GM18867 (cell line): ENCODE measurements at regions not wholly inside any gene's neighbourhood (a gene's known extent, or its start where the extent isn't known, plus 50 kb on each side); places are given as distances from the start of the nearest gene placed in this dataset.

Experiments
- ATAC-seq: cut with Tn5 transposase; IDR thresholded peaks from one replicate; pipeline ENCODE4 v1.9.1; 2021; ENCODE audit warnings: mild to moderate bottlenecking, moderate library complexity; ENCODE audit not compliant: unreplicated experiment

GRCh38 chr3:107970993-107971580, 119.7 kb downstream of the CD47 start:
- ATAC-seq, result no peak

- no peak for ATAC-seq
These were observed 120.6 kb downstream of the CD47 start for GRCh38 chr3:107969994-107970819.

- no peak for ATAC-seq
These were observed 121.3 kb downstream of the CD47 start for GRCh38 chr3:107969525-107969924.

- no peak for ATAC-seq
These were observed 124.6 kb downstream of the CD47 start for GRCh38 chr3:107966276-107966675.

GRCh38 chr3:107965136-107965655, 125.6 kb downstream of the CD47 start:
- no peak for ATAC-seq

GRCh38 chr3:107963581-107963980, 127.2 kb downstream of the CD47 start:
- no peak for ATAC-seq

- ATAC-seq, result no peak
These were observed 127.9 kb downstream of the CD47 start for GRCh38 chr3:107962946-107963345.

- no peak for ATAC-seq
These were observed 128.8 kb downstream of the CD47 start for GRCh38 chr3:107962037-107962436.

- ATAC-seq, result no peak
These were observed 131.2 kb downstream of the CD47 start for GRCh38 chr3:107959550-107960154.

- ATAC-seq, result no peak
These were observed 132.7 kb downstream of the CD47 start for GRCh38 chr3:107958146-107958545.

- no peak for ATAC-seq
These were observed 133.6 kb downstream of the CD47 start for GRCh38 chr3:107956991-107957900.

GRCh38 chr3:107954845-107955244, 136.0 kb downstream of the CD47 start:
- ATAC-seq, result no peak

- ATAC-seq, result no peak
These were observed 137.1 kb downstream of the CD47 start for GRCh38 chr3:107953722-107954121.

- no peak for ATAC-seq
These were observed 139.7 kb downstream of the CD47 start for GRCh38 chr3:107951126-107951525.

- ATAC-seq, result no peak
These were observed 140.4 kb downstream of the CD47 start for GRCh38 chr3:107950417-107950816.

GRCh38 chr3:107949394-107949970, 141.3 kb downstream of the CD47 start:
- ATAC-seq, result no peak

- no peak for ATAC-seq
These were observed 143.6 kb downstream of the CD47 start for GRCh38 chr3:107947203-107947602.

GRCh38 chr3:107946700-107947099, 144.1 kb downstream of the CD47 start:
- ATAC-seq, result no peak

- no peak for ATAC-seq
These were observed 145.3 kb downstream of the CD47 start for GRCh38 chr3:107945417-107946094.
